ENCODE measurements at regions not wholly inside any gene's neighbourhood (a gene's known extent, or its start where the extent isn't known, plus 50 kb on each side); places are given as distances from the start of the nearest gene placed in this dataset.

- TF ChIP-seq POLR2A (IDR thresholded peaks at IDR 0.05) (no peak), CTCF (IDR thresholded peaks at IDR 0.05) (no peak)
Measured at GRCh38 chr6:47163536-47163935, 121.4 kb upstream of the ADGRF1 start.
